Spleen (tissue), 11 donors: ENCODE measurements at regions not wholly inside any gene's neighbourhood (a gene's known extent, or its start where the extent isn't known, plus 50 kb on each side); places are given as distances from the start of the nearest gene placed in this dataset.

Experiments
- DNase-seq: peaks from one replicate; pipeline ENCODE4 v3.0.0-alpha.2; 2020
- H3K27ac ChIP-seq, 8 donors: fragments of 200-600 bp; sonication (generic) in 7 of 8; 1 replicate in 4 of 8; 2 replicates in 4 of 8; pipeline versions ENCODE4 v1.5.0 to v1.8.0; 2016 to 2021; ENCODE audit warnings: inconsistent platforms in 4 of 8, mild to moderate bottlenecking in 4 of 8, moderate library complexity in 1 of 8
- H3K27me3 ChIP-seq, 7 donors: fragments of 200-600 bp; sonication (generic) in 6 of 7; replicated peaks in 1 of 7; 1 replicate in 4 of 7; 2 replicates in 3 of 7; pipeline versions ENCODE4 v1.5.0 to v1.8.0; 2016 to 2021; ENCODE audit warnings: inconsistent platforms in 3 of 7, mild to moderate bottlenecking in 1 of 7
- H3K36me3 ChIP-seq, 6 donors: fragments of 200-600 bp; sonication (generic) in 5 of 6; 1 replicate in 4 of 6; 2 replicates in 2 of 6; pipeline versions ENCODE4 v1.5.0 to v1.8.0; 2016 to 2021; ENCODE audit warnings: inconsistent platforms in 2 of 6
- H3K4me1 ChIP-seq, 6 donors: fragments of 200-600 bp; sonication (generic) in 5 of 6; 1 replicate in 3 of 6; 2 replicates in 3 of 6; pipeline versions ENCODE4 v1.5.0 to v1.8.0; 2016 to 2021; ENCODE audit warnings: inconsistent platforms in 3 of 6
- H3K4me3 ChIP-seq, 8 donors: fragments of 200-600 bp; sonication (generic) in 7 of 8; 1 replicate in 4 of 8; 2 replicates in 4 of 8; pipeline versions ENCODE4 v1.5.0 to v1.8.0; 2016 to 2021; ENCODE audit warnings: inconsistent platforms in 4 of 8, mild to moderate bottlenecking in 4 of 8, moderate library complexity in 2 of 8
- H3K9me3 ChIP-seq, 8 donors: fragments of 200-600 bp; sonication (generic) in 7 of 8; 1 replicate in 4 of 8; 2 replicates in 4 of 8; pipeline versions ENCODE4 v1.5.0 to v1.8.0; 2016 to 2021; ENCODE audit warnings: inconsistent platforms in 4 of 8
- CTCF ChIP-seq, 11 experiments: fragments of 200-600 bp in 7 of 11; fragments of 450-650 bp in 4 of 11; sonication (generic) in 4 of 11; IDR thresholded peaks in 8 of 11; conservative IDR thresholded peaks in 3 of 11; 1 replicate in 7 of 11; 2 replicates in 4 of 11; pipeline versions ENCODE4 v1.4.0 to v1.8.0; 2016 to 2021; ENCODE audit warnings: antibody characterized with exemption in 11 of 11, inconsistent platforms in 4 of 11, mild to moderate bottlenecking in 1 of 11
- POLR2A ChIP-seq, 3 donors: fragments of 450-650 bp; IDR thresholded peaks; one replicate each; pipeline ENCODE4 v1.5.1; 2017; ENCODE audit warnings: antibody characterized with exemption in 3 of 3, mild to moderate bottlenecking in 1 of 3
- POLR2AphosphoS5 ChIP-seq, 3 donors: sonication (generic); formaldehyde crosslinking; IDR thresholded peaks; one replicate each; pipeline ENCODE4 v1.5.1; 2017; ENCODE audit warnings: antibody characterized with exemption in 3 of 3
- WGBS, 5 donors: extraction: QIAGEN DNeasy Blood & Tissue Kit in 3 of 5; methylation state at CpG; one replicate each; pipeline versions ENCODE4 v1.1.5 to v1.1.7; 2013 to 2018; 5-methylcytosine and 5-hydroxymethylcytosine counted together
- intact Hi-C: fragments of 100-400 bp; cut with DNase I; formaldehyde crosslinking; loops from one replicate; pipeline ENCODE4 v1.15.0; 2023; ENCODE audit warnings: low total_unique reads
- donor health status: healthy with polysubstance abuse.
- donor health status: DM: no; HTN: no; CAD: no; lungs with moderate emphysema.
- donor health status: DM: no; HTN: no; CAD: no.
- donor health status: Bipolar disorder and iron deficiency.
- donor health status: healthy.
- donor health status: DM: no; HTN: no; CAD: no.
- donor health status: DM: yes; HTN: yes; CAD: no.

GRCh38 chr16:48932216-48932855 lies 322.4 kb upstream of the N4BP1 start:
- Histone ChIP-seq H3K4me1 (no peaks in the 10 kb centered on the region), H3K9me3 (peaks cover 0 to 14% (median 0%) of the 10 kb centered on the region in 8 donors), H3K27ac (no peak overlapping the region), H3K36me3 (no peaks in the 10 kb centered on the region), H3K4me3 (no peak overlapping the region), H3K27me3 (no peaks in the 10 kb centered on the region)
- TF ChIP-seq POLR2A (IDR thresholded peaks at IDR 0.05): no peak
- TF ChIP-seq POLR2AphosphoS5 (IDR thresholded peaks at IDR 0.05): no peak
- TF ChIP-seq CTCF (IDR thresholded peaks at IDR 0.05 in 8 of 11, conservative IDR thresholded peaks at IDR 0.05 in 3 of 11): no peak
- intact Hi-C loops: no loop called here
- WGBS, 5 donors: 75 to 82% (median 76%) methylated on average over 9 of the region's 9 CpGs
- DNase-seq: no peak

- DNase-seq: no peak
These were observed 321.1 kb upstream of the N4BP1 start for GRCh38 chr16:48930951-48931553.

GRCh38 chr16:48919791-48920190 lies 309.8 kb upstream of the N4BP1 start:
- Histone ChIP-seq H3K27me3 (no peaks in the 10 kb centered on the region), H3K36me3 (no peaks in the 10 kb centered on the region), H3K9me3 (peaks cover 0 to 6% (median 0%) of the 10 kb centered on the region in 8 donors), H3K4me3 (no peak overlapping the region), H3K4me1 (no peaks in the 10 kb centered on the region), H3K27ac (no peak overlapping the region)
- intact Hi-C loops: no loop called here
- WGBS, 5 donors: 86 to 97% (median 93%) methylated on average over 6 of the region's 6 CpGs
- DNase-seq: no peak
- TF ChIP-seq CTCF (IDR thresholded peaks at IDR 0.05 in 8 of 11, conservative IDR thresholded peaks at IDR 0.05 in 3 of 11) (no peak), POLR2A (IDR thresholded peaks at IDR 0.05) (no peak), POLR2AphosphoS5 (IDR thresholded peaks at IDR 0.05) (no peak)

More at GRCh38 chr16:48930951-48931553, 321.1 kb upstream of the N4BP1 start:
- Histone ChIP-seq H3K9me3 (peaks cover 0 to 17% (median 2%) of the 10 kb centered on the region in 8 donors), H3K36me3 (no peaks in the 10 kb centered on the region), H3K27ac (no peak overlapping the region), H3K4me3 (no peak overlapping the region), H3K27me3 (no peaks in the 10 kb centered on the region), H3K4me1 (no peaks in the 10 kb centered on the region)
- 86 to 96% (median 92%) methylated on average over 4 of the region's 4 CpGs for WGBS, 5 donors
- intact Hi-C loops: no loop called here
- TF ChIP-seq CTCF (IDR thresholded peaks at IDR 0.05 in 8 of 11, conservative IDR thresholded peaks at IDR 0.05 in 3 of 11): no peak
- TF ChIP-seq POLR2AphosphoS5 (IDR thresholded peaks at IDR 0.05): no peak
- no peak for TF ChIP-seq POLR2A (IDR thresholded peaks at IDR 0.05)

- Histone ChIP-seq H3K4me1 (no peaks in the 10 kb centered on the region), H3K27ac (no peak overlapping the region), H3K9me3 (peaks cover 0 to 6% (median 0%) of the 10 kb centered on the region in 8 donors), H3K4me3 (no peak overlapping the region), H3K36me3 (no peaks in the 10 kb centered on the region), H3K27me3 (no peaks in the 10 kb centered on the region)
- TF ChIP-seq POLR2A (IDR thresholded peaks at IDR 0.05) (no peak), CTCF (IDR thresholded peaks at IDR 0.05 in 8 of 11, conservative IDR thresholded peaks at IDR 0.05 in 3 of 11) (no peak), POLR2AphosphoS5 (IDR thresholded peaks at IDR 0.05) (no peak)
- intact Hi-C loops: no loop called here
- DNase-seq: no peak
- WGBS, 5 donors: 48 to 75% (median 65%) methylated on average over 3 to 4 of the region's 4 CpGs
These were observed 308.7 kb upstream of the N4BP1 start for GRCh38 chr16:48918520-48919258.
